Panc1 (cell line): ENCODE measurements at regions not wholly inside any gene's neighbourhood (a gene's known extent, or its start where the extent isn't known, plus 50 kb on each side); places are given as distances from the start of the nearest gene placed in this dataset.
"Not testable (repeated sequence)": the region's sequence is repeated elsewhere in the genome, so short reads cannot be mapped to it uniquely, and the experiment has no call there.

Source experiments
- ATAC-seq: fragments of 200-7000 bp; cut with Tn5 transposase; 2 replicates; pipeline ENCODE4 v1.9.1; 2020; ENCODE audit warnings: mild to moderate bottlenecking, moderate library complexity
- BruUV-seq: library from RNA; stranded (reverse); fragments of 400-500 nt; replicated peaks from 2 replicates; lab custom pipeline; 2021; lab: Mats Ljungman, UMichigan
- CTCF ChIA-PET: fragments of 300-600 bp; sonication (Branson Sonifier 250); formaldehyde crosslinking; loops from one replicate; lab custom pipeline; 2022; ENCODE audit warnings: antibody characterized with exemption; lab: Charles Lee
- POLR2A ChIA-PET: fragments of 300-600 bp; sonication (Branson Sonifier 250); formaldehyde crosslinking; loops from one replicate; lab custom pipeline; 2022; ENCODE audit warnings: antibody characterized with exemption; lab: Charles Lee
- DNase-seq: peaks from one replicate; pipeline ENCODE4 v3.0.0-alpha.2; 2010; ENCODE audit warnings: low read depth, low spot score
- H3K27ac ChIP-seq: 2 replicates; pipeline ENCODE4 v1.5.1; 2011; ENCODE audit warnings: mild to moderate bottlenecking, low read length, inconsistent platforms
- H3K27me3 ChIP-seq: fragments of 200-500 bp; sonication (Bioruptor generic); 2 replicates; pipeline ENCODE4 v1.6.0; 2014; ENCODE audit warnings: low read length, inconsistent platforms; ENCODE audit not compliant: control insufficient read depth, insufficient read depth
- H3K36me3 ChIP-seq: fragments of 200-500 bp; sonication (Bioruptor generic); 2 replicates; pipeline ENCODE4 v1.5.1; 2014; ENCODE audit warnings: inconsistent platforms, mild to moderate bottlenecking, low read length, moderate library complexity; ENCODE audit not compliant: control insufficient read depth, insufficient read depth
- H3K4me1 ChIP-seq: 2 replicates; pipeline ENCODE4 v1.5.1; 2011; ENCODE audit warnings: inconsistent platforms, mild to moderate bottlenecking, low read length, moderate library complexity; ENCODE audit not compliant: control insufficient read depth, insufficient read depth
- H3K4me3 ChIP-seq, 2 experiments: 2 replicates each; pipeline ENCODE4 v1.5.1; 2011 to 2012; ENCODE audit warnings: low read depth in 2 of 2, low read length in 2 of 2, mild to moderate bottlenecking in 2 of 2, inconsistent platforms in 1 of 2, moderate library complexity in 1 of 2
- H3K9me3 ChIP-seq: fragments of 200-500 bp; sonication (Bioruptor generic); 2 replicates; pipeline ENCODE4 v1.5.1; 2014; ENCODE audit warnings: low read depth, mild to moderate bottlenecking, inconsistent platforms, low read length, moderate library complexity; ENCODE audit not compliant: control insufficient read depth, insufficient read depth
- CTCF ChIP-seq: fragments of 450-650 bp; IDR thresholded peaks from 2 replicates; pipeline ENCODE4 v1.5.1; 2017; ENCODE audit warnings: mild to moderate bottlenecking
- POLR2AphosphoS5 ChIP-seq: IDR thresholded peaks from 2 replicates; pipeline ENCODE4 v1.6.1; 2012; ENCODE audit warnings: mild to moderate bottlenecking, low read depth, low read length, moderate library complexity
- REST ChIP-seq, 2 experiments: IDR thresholded peaks; 2 replicates each; pipeline ENCODE4 v1.6.1; 2011 to 2012; ENCODE audit warnings: low read depth in 2 of 2, control low read depth in 1 of 2, low read length in 1 of 2, mild to moderate bottlenecking in 1 of 2, moderate library complexity in 1 of 2; ENCODE audit not compliant: insufficient read depth in 1 of 2
- SIN3A ChIP-seq: IDR thresholded peaks from 2 replicates; pipeline ENCODE4 v1.6.1; 2012; ENCODE audit warnings: low read depth, mild to moderate bottlenecking, low read length, moderate library complexity, borderline replicate concordance; ENCODE audit not compliant: insufficient read depth
- TCF7L2 ChIP-seq: IDR thresholded peaks from 2 replicates; pipeline ENCODE4 v1.6.1; 2011; ENCODE audit warnings: mild to moderate bottlenecking, low read depth, low read length, inconsistent platforms
- in situ Hi-C: cut with HindIII; loops from 2 replicates; pipeline ENCODE4 v1.10.0; 2016; ENCODE audit warnings: low sequenced_read_pairs, low pct_unique_long_range_greater_than_20kb
- intact Hi-C: fragments of 100-400 bp; cut with micrococcal nuclease; formaldehyde crosslinking; loops from one replicate; pipeline ENCODE4 v1.10.0; 2022; ENCODE audit not compliant: unreplicated experiment

- DNase-seq (no peak), ATAC-seq (no peak)
- H3K36me3 ChIP-seq, result no peaks in the 10 kb centered on the region
- CTCF ChIA-PET, result no interaction called here
- H3K4me1 ChIP-seq, result no peaks in the 10 kb centered on the region
- no peak overlapping the region for H3K27ac ChIP-seq
- BruUV-seq, result no TSS peak
- POLR2A ChIA-PET, result interaction anchor here (0.7 kb wide), 1 partner anchor 383 kb away, joined by 4 read pairs; no protein-coding TSS in a partner anchor
- no peaks in the 10 kb centered on the region for H3K27me3 ChIP-seq
- in situ Hi-C loops, result no loop called here
- no peak overlapping the region for H3K4me3 ChIP-seq
- TF ChIP-seq TCF7L2, result no peak
- TF ChIP-seq POLR2AphosphoS5, result no peak
- no peak for TF ChIP-seq REST (IDR thresholded peaks at IDR 0.05; ENCODE audit: insufficient read depth in 1 of 2, low read depth in 2 of 2, low read length in 1 of 2)
- TF ChIP-seq SIN3A, result no peak
- no peak for TF ChIP-seq CTCF
- no peaks in the 10 kb centered on the region for H3K9me3 ChIP-seq
- intact Hi-C loops, result no loop called here
Observed at GRCh38 chr7:119964788-119965542, 308.0 kb upstream of the KCND2 start.

- no peak overlapping the region for H3K4me3 ChIP-seq
- H3K9me3 ChIP-seq, result no peaks in the 10 kb centered on the region
- TF ChIP-seq REST (IDR thresholded peaks at IDR 0.05; ENCODE audit: insufficient read depth in 1 of 2, low read depth in 2 of 2, low read length in 1 of 2) (no peak), CTCF (no peak), SIN3A (no peak), TCF7L2 (no peak), POLR2AphosphoS5 (no peak)
- H3K27ac ChIP-seq, result no peak overlapping the region
- CTCF ChIA-PET, result no interaction called here
- no peaks in the 10 kb centered on the region for H3K27me3 ChIP-seq
- H3K4me1 ChIP-seq, result no peaks in the 10 kb centered on the region
- in situ Hi-C loops, result no loop called here
- no peaks in the 10 kb centered on the region for H3K36me3 ChIP-seq
- ATAC-seq (no peak), DNase-seq (no peak)
- intact Hi-C loops, result no loop called here
- POLR2A ChIA-PET, result interaction anchor here (0.7 kb wide), 1 partner anchor 11 kb away, joined by 3 read pairs; no protein-coding TSS in a partner anchor
- BruUV-seq, result no TSS peak
Observed at GRCh38 chr7:119967221-119967620, 305.8 kb upstream of the KCND2 start.

- H3K36me3 ChIP-seq, CTCF ChIA-PET, H3K27me3 ChIP-seq, in situ Hi-C loops, DNase-seq, H3K4me1 ChIP-seq, H3K27ac ChIP-seq, H3K4me3 ChIP-seq, BruUV-seq, POLR2A ChIA-PET, H3K9me3 ChIP-seq, ATAC-seq, intact Hi-C loops: not testable (repeated sequence)
Observed at GRCh38 chr7:119968411-119968810, 304.6 kb upstream of the KCND2 start.
